NCI-H526 treated with DMSO at 0.1 percent for 48 hours (cell line): ENCODE measurements at regions not wholly inside any gene's neighbourhood (a gene's known extent, or its start where the extent isn't known, plus 50 kb on each side); places are given as distances from the start of the nearest gene placed in this dataset.
"Not testable (repeated sequence)": the region's sequence is repeated elsewhere in the genome, so short reads cannot be mapped to it uniquely, and the experiment has no call there.

Experiments
- DNase-seq: peaks from one replicate; lab custom pipeline; 2025; lab: John Stamatoyannopoulos, UW

DNA sequence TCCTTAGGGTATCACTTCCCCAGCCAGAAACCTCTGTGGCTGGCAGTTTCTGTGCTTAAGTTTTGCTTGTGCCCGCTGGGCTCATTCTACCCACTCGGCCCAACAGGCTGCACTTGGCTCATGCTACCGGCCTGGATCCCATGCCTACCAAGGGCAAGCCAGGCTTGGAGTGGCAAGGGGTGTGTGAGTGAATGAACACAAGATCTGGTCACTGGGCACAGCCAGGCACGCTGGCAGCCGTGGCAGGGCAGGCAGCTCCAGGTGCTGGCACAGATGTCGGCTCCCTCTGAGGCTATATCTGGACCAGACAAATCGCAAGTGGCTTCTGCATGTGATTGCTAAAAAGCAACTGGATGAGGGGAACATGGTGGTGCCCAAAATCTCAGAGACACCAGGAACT is 740.5 kb upstream of the B3GALT2 start:
- no peak for DNase-seq

DNA sequence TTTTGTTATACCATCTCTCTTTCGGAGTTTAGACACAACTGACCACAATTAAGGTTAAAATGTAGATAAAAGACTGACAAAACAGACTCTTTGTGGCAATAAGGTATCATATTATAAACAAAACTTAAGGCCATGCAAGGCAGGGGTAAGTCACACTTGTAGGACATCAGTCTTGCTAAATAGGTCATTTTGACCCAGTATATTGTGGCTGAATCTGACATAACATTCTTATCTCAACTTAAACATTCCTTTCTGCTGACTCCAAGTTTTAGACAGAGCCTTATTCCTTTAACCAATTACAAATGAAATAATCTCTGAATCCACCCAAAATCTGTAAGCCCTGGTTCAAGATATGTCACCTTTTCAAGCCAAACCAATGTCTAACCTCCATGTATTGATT is 733.4 kb upstream of the B3GALT2 start:
- no peak for DNase-seq

DNA sequence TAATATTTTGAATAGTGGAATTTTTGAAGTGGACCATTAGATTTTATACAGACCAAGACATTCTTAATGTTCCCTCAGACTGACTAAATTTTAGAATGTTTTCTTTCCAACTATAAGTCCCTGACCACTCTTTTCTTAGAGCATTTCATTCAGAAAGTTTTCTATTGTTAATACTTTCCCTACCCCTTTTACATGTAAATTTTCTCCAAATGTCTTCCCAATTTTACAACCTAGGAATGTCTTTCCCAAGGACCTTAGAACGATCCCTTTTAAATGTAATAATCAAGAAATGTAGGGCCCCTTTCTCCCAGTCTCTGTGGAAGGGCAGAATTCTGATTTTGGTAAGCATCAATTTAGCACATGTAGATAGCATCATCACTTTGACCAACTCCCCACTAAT is 730.0 kb upstream of the B3GALT2 start:
- no peak for DNase-seq

DNA sequence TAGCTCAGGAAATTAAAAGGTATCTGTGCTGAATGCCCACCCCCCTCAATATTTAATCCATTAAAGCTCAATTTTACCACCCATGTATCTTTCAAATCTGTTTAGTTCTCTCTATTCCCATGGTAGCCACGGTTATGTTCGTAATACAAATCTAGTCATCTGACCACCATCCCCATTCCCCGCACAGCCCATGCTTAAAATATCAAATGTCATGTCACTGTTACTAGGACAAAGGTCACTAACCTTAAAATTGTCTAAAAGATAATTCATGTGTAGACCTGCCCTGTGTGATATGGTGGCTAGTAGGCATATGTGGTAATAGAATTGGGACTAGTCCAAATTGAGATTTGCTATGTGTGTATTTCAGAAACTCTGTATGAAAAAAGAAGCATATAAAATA is 728.5 kb upstream of the B3GALT2 start:
- no peak for DNase-seq

DNA sequence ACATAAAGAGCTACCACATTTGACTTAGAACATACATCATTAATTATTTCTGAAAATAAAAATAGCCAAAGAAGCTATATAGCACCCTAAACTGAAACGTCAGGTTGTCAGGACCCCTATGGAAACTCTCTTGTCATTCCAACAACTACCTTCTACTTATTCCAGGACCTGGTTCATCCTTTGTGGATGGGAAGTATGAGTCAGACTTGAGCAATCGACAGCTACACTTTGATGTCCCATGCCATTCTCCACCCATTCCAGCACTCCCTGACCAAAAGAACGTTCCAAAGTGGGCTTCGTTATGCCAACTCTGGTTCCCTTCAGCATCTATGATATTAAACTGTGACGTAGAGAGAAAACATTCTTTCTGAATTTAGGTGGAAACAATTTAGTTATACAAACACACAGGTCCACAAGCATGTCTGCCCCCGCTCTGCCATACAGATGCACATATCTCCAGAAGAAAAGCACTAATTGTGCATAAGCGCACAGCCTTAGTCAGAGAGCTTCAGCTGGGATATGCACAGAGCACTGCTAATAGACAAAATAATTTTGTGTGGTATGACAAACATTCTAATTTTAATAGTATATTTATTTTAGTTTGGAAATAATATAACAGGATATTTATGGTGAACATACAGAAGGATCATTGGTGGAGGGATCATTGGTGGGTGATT is 723.1 kb upstream of the B3GALT2 start:
- no peak for DNase-seq

DNA sequence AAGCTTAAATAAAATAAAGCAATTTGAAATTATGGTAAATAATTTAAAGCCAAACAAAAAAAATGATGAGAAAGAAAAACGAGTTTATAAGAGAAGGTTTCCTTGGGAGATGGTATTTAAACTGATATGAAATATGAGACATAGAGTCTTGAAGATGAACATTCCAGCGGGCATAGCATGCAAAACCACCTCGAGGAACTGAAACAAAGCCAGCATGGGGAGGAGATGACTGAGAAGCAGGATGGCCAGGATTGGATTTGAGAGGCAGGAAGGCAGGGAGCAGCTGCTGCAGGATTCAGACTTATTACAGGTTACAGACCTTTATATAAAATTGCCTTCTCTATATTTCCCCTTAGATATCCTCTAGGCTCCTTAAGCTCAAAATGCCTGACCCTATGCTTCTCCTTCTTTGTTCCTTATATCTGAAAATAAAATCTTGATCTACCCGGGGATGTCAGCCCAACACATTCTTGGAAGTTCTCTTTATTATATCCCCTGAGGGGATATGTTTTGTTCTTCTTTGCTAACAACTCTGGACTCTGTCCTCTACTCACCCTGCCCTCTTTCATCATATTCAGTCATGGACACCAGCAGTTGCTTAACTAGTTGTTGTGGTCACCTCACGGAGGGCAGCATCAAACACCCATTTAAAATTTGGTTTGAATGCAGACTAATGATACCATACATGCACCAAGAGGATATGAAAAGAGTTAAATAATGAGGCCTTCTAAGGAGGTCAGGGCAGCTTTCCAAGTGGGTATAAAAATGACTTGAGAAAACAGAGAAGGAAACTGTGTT is 719.1 kb upstream of the B3GALT2 start:
- DNase-seq, result no peak

DNA sequence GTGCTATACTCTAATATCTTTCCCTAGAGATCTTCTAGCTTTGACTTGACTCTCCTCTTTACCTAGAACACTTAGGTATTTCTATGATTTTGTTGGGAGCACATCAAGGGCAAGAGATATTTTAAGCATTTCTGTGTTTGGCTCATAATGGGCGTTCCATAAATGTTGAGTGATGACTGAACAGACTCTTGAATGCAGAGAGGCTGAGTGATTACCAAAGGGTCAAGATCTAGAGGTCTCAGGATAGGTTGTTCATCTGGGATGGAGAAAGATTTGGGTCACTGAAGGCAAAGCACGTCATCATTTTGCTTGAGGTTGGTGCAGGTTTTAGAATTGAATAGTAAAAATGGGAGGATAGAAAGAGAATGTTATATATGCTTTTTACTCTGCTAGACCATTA is 705.4 kb upstream of the B3GALT2 start:
- DNase-seq, result no peak

DNA sequence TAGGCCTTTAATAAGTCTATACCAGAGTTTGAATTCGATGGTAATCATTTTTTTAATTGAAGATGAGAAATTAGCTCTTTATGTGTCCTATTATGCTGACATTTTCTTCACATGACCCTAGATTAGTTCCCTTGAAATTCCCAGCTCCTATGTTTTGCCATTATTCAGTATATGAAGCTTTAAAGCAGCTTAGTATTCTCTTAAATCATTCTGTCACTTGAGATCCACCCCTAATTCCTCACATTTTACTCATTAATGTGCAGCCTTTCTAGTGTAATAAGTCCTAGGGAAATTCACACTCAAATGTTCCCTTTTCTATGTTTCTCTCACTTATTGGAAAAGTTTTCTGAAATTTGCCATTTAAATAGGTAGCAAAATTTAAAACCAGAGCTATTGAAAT is 704.5 kb upstream of the B3GALT2 start:
- no peak for DNase-seq

DNA sequence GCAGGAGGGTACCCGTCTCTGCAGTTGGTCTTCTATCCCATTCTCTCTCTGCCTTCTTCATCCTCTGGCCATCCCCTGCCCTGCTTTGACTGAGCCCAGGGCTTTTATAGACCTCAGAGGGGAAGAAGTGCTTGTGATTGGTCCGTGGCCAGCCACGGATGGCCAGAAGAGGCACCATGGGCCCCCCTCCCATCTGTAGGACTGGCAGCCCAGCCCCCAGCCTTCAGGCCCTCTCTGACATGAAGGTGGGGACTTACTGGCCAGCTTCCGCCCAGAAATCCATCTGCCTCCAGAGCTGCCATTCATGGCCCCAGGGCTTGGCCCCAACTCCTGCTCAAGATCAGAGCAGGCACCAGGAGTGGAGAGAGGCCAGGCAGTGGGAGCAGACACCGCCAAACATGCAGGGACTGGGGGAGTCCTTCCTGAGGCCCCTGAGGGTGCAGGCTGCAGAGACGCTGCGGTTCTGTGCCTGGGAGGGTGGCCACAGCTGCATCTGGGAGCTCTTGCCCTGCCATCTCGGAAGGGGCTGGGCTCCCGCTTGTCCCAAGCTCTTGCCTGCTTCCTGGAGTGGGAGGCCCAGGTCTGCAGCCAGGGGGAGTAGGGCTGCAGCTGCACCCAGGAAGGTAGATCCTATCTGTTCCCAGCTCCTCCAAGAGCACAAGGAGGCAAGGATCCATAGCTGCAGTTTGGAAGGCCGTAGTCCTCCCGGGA is 698.6 kb upstream of the B3GALT2 start:
- no peak for DNase-seq

DNA sequence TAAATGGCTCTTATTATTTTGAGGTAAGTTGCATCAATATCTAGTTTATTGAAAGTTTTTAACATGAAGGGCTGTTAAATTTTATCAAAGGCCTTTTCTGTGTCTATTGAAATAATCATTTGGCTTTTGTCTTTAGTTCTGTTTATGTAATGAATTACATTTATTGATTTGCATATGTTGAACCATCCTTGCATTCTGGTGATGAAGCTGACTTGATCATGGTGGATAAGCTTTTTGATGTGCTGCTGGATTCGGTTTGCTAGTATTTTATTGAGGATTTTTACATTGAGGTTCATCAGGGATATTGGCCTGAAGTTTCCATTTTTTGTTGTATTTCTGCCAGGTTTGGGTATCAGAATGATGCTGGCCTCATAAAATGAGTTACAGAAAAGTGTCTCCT is 691.5 kb upstream of the B3GALT2 start:
- DNase-seq, result not testable (repeated sequence)

DNA sequence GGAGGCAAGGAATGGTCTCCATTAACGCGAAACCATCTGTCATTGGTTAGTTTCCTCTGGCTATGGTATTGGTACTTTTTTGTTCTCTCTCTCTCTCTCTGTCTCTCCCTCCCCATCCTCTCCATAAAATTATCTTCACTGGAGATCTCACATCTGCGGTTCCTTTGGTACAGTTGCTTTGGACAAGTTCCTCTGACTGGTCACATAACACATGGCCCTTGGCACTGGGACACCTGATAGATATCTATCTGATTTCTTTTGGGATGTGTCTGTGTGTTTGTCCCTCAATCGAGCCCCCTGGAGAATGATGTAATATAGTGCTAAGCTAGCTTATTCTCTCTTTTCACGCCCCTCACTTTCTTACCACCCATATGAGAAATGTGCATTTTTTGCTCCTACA is 682.0 kb upstream of the B3GALT2 start:
- DNase-seq, result no peak

DNA sequence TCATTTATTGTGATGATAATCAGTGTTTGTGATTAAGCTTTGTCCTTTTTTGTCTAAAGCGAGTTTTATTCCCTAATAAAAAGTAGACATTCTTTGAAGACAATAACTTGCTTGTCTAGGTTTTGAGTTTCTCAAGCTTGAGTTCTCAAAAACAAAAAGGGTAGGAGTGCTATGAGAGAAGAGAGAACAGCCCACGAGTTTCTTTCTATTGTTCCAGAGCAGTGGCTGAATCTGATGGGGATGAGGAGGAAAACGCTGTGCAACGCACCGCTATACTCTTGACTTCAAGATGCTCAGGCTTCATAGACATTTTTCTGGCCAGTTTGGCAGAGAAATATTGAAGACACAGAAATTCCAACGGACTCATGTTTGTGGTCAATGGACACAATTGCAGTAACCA is 669.8 kb upstream of the B3GALT2 start:
- no peak for DNase-seq

DNA sequence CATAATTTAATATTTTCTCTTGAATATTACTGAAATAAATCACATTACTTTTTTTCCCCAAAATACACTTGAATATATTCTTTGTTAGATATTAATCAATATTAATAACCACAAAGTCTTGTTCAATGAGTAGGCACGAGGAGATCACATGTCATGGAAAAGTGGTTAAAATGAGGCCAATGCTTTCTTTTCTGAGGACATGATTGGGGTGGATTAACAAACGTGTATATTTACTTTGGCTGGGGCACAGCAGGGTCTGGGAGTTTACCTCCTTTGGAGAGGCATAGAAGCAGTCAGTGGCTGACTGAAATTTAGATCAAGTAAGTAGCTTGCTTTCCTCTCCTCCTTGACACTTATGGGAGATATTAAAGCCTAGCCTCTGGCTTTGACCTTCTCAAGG is 664.3 kb upstream of the B3GALT2 start:
- DNase-seq, result no peak

DNA sequence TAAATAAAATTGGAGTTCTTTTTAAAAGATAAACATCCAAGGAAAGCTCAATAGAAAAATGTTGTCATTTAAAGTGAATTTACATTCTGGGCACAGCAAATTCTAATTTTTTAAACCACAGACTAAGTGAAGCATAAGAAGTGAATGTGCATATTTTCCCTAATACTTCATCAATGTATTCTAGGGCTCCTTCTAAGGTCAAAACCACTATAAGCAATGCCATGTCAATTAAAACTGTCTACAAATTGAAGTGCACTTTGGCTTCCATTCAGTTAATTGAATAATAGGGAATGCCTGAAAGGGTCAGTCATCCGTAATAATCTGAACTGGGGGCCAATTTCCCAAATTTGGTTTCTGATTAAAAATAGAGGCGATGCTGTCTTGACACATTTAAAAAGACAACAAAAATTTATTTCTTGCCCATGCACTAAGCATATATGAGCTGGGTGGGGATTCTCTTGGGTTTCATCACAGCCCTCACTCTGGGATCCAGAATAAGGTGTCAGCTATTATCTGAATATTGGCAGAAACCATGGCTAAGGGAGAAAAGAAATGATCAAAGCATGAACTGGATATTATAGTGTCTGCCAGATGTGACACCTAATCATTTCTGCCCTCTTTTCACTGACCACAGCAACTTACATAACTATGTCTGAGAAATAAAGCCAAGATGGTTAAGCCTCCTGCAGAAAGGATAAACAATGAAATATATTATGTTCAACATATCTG is 660.6 kb upstream of the B3GALT2 start:
- no peak for DNase-seq

DNA sequence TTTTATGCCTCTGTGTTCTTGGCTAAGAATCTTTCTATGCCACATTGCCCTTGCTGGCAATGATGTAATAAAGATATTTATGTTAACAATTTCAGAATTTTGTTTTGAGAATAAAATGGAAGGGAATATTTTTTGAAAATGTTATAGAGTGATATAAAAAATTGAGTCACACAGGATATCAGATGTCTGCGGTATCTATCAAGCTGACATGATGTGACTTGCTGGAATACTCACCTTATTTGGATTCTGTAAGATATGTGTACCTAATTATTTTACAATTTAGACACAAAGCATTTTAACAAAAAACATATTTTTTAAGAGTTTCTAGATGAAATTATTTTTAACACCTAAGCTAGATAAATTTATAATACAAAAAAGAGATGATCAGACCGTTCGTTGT is 660.0 kb upstream of the B3GALT2 start:
- DNase-seq, result no peak

DNA sequence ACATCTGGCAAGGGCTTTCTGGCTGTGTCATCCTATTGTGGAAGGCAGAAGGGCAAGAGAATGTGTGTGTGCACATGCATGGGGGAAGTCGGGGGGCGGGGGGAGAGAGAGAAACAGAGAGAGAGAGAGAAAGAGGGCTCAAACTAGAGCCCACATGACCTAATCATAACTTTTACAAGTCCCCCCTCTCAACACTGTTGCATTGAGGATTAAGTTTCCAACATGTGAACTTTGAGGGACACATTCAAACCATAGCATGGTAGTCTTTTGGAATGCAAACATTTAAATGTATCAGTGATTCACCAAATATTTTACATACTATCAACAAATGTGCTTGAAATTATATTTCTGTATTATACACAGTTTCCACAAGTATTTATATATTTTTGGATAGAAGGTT is 655.4 kb upstream of the B3GALT2 start:
- no peak for DNase-seq

DNA sequence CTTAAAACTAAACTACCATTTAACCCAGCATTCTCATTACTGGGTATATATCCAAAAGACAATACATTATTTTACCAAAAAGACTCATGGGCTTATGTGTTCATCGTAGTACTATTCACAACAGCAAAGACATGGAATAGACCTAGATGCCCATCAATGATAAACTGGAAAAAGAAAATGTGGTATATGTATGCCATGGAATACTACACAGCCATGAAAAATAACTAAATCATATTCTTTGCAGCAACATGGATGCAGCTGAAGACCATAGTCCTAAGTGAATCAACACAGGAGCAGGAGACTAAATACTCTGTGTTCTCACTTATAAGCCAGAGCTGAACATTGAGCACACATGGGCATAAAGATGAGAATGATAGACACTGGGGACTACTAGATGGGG is 645.1 kb upstream of the B3GALT2 start:
- no peak for DNase-seq

DNA sequence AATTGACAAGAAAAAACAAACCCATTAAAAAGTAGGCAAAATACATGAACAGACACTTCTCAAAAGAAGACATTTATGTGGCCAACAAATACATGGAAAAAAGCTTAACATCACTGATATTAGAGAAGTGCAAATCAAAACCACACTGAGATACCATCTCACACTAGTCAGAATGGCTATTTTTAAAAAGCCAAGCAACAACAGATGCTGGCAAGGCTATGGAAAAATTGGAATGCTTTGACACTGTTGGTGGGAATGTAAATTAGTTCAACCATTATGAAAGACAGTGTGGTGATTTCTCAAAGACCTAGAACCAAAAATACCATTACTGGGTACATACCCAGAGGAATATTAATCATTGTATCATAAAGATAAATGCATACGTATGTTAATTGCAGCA is 641.1 kb upstream of the B3GALT2 start:
- no peak for DNase-seq

DNA sequence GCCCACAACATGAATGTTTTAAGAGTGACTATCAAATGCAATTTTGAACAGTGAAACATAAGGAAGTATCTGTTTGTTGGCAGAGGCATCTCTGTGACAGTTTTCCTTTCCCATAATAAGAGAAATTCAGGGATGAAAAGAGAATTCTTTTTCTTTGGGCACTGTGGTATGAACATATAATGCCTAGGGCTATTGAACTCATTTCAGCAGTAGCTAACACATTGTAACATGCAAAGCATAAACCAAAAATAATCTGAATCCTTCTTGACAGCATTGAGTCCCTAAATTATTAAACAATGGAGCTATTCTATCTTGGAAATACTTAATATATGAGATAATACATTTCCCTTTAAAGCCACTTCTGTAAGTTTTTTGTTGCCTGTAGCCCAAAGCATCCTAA is 633.0 kb upstream of the B3GALT2 start:
- DNase-seq, result no peak

DNA sequence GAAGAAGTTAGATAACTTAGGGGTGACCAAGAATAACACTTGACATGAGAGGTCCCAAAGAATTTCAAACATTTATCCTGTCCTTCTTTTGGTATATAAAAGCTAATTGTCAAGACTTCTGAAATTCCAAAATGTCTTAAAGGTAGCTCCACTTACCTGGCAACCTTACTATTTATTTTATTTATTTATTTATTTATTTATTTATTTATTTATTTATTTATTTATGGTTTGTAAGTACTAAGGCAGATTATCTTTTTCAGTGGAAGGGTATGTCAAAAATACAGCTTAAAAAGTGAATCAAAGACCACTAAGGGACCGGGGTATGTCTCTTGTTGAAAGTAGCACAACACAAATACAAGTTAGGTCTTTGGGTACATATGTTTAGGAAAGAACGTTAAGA is 620.8 kb upstream of the B3GALT2 start:
- DNase-seq, result no peak

DNA sequence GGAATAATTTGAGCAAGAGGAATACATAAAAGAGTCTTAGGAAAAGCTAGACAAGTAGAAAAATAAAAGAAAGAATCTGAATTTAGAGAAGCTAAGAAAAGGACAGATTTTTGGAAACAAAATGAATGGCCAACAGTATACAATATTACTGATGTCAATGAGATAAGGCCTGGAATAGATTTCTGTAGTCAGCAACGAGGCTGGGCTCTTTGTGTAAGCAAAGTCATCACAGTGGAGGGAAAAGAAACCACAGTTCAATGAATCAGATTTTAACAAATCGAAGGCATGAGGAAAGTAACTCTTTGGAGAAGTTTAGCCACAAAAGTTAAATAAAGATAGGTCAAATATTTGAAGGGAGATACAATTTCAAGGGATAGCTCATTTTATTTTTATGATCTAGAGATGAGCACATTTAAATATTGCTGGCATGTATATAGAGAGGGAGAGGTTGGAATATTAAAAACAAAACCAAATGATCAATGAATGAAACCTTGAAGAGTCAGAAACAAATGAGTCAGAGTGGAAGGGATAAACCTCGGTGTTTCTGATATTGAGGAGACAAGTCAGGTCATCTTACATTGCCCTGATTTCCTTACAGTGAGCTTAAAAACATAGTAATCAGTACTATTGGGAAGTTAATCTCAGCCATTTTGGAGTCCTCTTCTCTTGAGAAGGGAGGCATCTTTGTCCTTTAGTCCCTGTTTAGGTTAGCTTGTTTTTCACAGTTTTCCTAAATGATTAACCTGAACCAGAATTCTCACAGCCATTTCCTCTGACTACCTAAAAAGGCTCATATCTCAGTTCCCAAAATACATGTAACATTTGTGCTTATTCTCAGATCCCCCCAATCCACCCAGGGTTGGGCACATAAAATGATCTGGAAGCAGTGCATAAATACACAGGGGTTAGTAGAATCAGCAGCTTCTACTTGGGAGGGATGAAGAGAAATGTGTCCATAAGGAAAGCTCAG is 620.0 kb upstream of the B3GALT2 start:
- DNase-seq, result no peak
